ENCODE measurements at regions not wholly inside any gene's neighbourhood (a gene's known extent, or its start where the extent isn't known, plus 50 kb on each side); places are given as distances from the start of the nearest gene placed in this dataset.

GRCh38 chr2:74048843-74049519, 64.3 kb downstream of the TET3 start:
- TF ChIP-seq EZH2 (IDR thresholded peaks at IDR 0.05; ENCODE audit: insufficient read depth, low read length), result no peak
- TF ChIP-seq, protein P1, sequence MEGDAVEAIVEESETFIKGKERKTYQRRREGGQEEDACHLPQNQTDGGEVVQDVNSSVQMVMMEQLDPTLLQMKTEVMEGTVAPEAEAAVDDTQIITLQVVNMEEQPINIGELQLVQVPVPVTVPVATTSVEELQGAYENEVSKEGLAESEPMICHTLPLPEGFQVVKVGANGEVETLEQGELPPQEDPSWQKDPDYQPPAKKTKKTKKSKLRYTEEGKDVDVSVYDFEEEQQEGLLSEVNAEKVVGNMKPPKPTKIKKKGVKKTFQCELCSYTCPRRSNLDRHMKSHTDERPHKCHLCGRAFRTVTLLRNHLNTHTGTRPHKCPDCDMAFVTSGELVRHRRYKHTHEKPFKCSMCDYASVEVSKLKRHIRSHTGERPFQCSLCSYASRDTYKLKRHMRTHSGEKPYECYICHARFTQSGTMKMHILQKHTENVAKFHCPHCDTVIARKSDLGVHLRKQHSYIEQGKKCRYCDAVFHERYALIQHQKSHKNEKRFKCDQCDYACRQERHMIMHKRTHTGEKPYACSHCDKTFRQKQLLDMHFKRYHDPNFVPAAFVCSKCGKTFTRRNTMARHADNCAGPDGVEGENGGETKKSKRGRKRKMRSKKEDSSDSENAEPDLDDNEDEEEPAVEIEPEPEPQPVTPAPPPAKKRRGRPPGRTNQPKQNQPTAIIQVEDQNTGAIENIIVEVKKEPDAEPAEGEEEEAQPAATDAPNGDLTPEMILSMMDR (IDR thresholded peaks at IDR 0.05; ENCODE audit: insufficient read depth, low read depth, low read length), result no peak

Measured in astrocyte (in vitro differentiated cells and primary cell).